NAMALWA (cell line): ENCODE measurements at regions not wholly inside any gene's neighbourhood (a gene's known extent, or its start where the extent isn't known, plus 50 kb on each side); places are given as distances from the start of the nearest gene placed in this dataset.
"Not testable (repeated sequence)": the region's sequence is repeated elsewhere in the genome, so short reads cannot be mapped to it uniquely, and the experiment has no call there.

ENCODE experiments used
- DNase-seq: peaks from one replicate; pipeline ENCODE4 v3.0.0-alpha.2; 2015; ENCODE audit warnings: low spot score

GRCh38 chr1:222065234-222065633, 323.3 kb upstream of the DUSP10 start:
- DNase-seq = no peak

- DNase-seq = no peak
Measured at GRCh38 chr1:222064388-222065211, 322.7 kb upstream of the DUSP10 start.

- DNase-seq = no peak
Measured at GRCh38 chr1:222062640-222063039, 320.8 kb upstream of the DUSP10 start.

GRCh38 chr1:222061711-222062359, 319.9 kb upstream of the DUSP10 start:
- no peak for DNase-seq

- no peak for DNase-seq
Measured at GRCh38 chr1:222060210-222060916, 318.5 kb upstream of the DUSP10 start.

- DNase-seq = no peak
Measured at GRCh38 chr1:222058249-222058648, 316.4 kb upstream of the DUSP10 start.

GRCh38 chr1:222057162-222057561, 315.3 kb upstream of the DUSP10 start:
- no peak for DNase-seq

- no peak for DNase-seq
Measured at GRCh38 chr1:222054416-222054815, 312.5 kb upstream of the DUSP10 start.

GRCh38 chr1:222053790-222054294, 312.0 kb upstream of the DUSP10 start:
- no peak for DNase-seq

- DNase-seq = not testable (repeated sequence)
Measured at GRCh38 chr1:222051311-222051710, 309.4 kb upstream of the DUSP10 start.

- not testable (repeated sequence) for DNase-seq
Measured at GRCh38 chr1:222049661-222050060, 307.8 kb upstream of the DUSP10 start.

GRCh38 chr1:222049176-222049575, 307.3 kb upstream of the DUSP10 start:
- no peak for DNase-seq

GRCh38 chr1:222048094-222048595, 306.3 kb upstream of the DUSP10 start:
- no peak for DNase-seq

GRCh38 chr1:222047366-222047765, 305.5 kb upstream of the DUSP10 start:
- DNase-seq = no peak

- no peak for DNase-seq
Measured at GRCh38 chr1:222046684-222047263, 304.9 kb upstream of the DUSP10 start.

GRCh38 chr1:222045786-222046185, 303.9 kb upstream of the DUSP10 start:
- DNase-seq = no peak

GRCh38 chr1:222045236-222045635, 303.3 kb upstream of the DUSP10 start:
- DNase-seq = no peak

GRCh38 chr1:222043444-222044292, 301.8 kb upstream of the DUSP10 start:
- DNase-seq = no peak

- no peak for DNase-seq
Measured at GRCh38 chr1:222042120-222042519, 300.2 kb upstream of the DUSP10 start.

GRCh38 chr1:222040955-222041354, 299.1 kb upstream of the DUSP10 start:
- DNase-seq = no peak

- DNase-seq = no peak
Measured at GRCh38 chr1:222040121-222040805, 298.4 kb upstream of the DUSP10 start.
